Activated CD8-positive, alpha-beta memory T cell treated with anti-CD3 and anti-CD28 coated beads, Interleukin-2, amount 50 U/mL, for 1 hour (primary cell): ENCODE measurements at regions not wholly inside any gene's neighbourhood (a gene's known extent, or its start where the extent isn't known, plus 50 kb on each side); places are given as distances from the start of the nearest gene placed in this dataset.
"Not testable (repeated sequence)": the region's sequence is repeated elsewhere in the genome, so short reads cannot be mapped to it uniquely, and the experiment has no call there.

Source experiments
- DNase-seq: peaks from one replicate; pipeline ENCODE4 v3.0.0-alpha.2; 2020; ENCODE audit errors: extremely low read depth

- DNase-seq: no peak
Measured at GRCh38 chr21:25240974-25241373, 366.3 kb downstream of the MRPL39 start.

- DNase-seq: no peak
Measured at GRCh38 chr21:25234857-25235801, 372.2 kb downstream of the MRPL39 start.

- DNase-seq: no peak
Measured at GRCh38 chr21:25220954-25221353, 386.3 kb downstream of the MRPL39 start.

- DNase-seq: no peak
Measured at GRCh38 chr21:25220169-25220568, 387.1 kb downstream of the MRPL39 start.

- DNase-seq: no peak
Measured at GRCh38 chr21:25215698-25216384, 391.4 kb downstream of the MRPL39 start.

GRCh38 chr21:25214676-25215075, 392.6 kb downstream of the MRPL39 start:
- no peak for DNase-seq

- no peak for DNase-seq
Measured at GRCh38 chr21:25199944-25200343, 407.3 kb downstream of the MRPL39 start.

- no peak for DNase-seq
Measured at GRCh38 chr21:25191141-25191540, 416.1 kb downstream of the MRPL39 start.

GRCh38 chr21:25189497-25189896, 417.8 kb downstream of the MRPL39 start:
- no peak for DNase-seq

GRCh38 chr21:25188677-25189079, 418.6 kb downstream of the MRPL39 start:
- no peak for DNase-seq

GRCh38 chr21:25186273-25186672, 421.0 kb downstream of the MRPL39 start:
- DNase-seq: no peak

- no peak for DNase-seq
Measured at GRCh38 chr21:25183577-25183976, 423.7 kb downstream of the MRPL39 start.

- DNase-seq: not testable (repeated sequence)
Measured at GRCh38 chr21:25181690-25182089, 425.6 kb downstream of the MRPL39 start.

- DNase-seq: no peak
Measured at GRCh38 chr21:25179116-25179515, 428.2 kb downstream of the MRPL39 start.

GRCh38 chr21:25176637-25177412, 430.5 kb downstream of the MRPL39 start:
- DNase-seq: no peak

GRCh38 chr21:25175938-25176337, 431.3 kb downstream of the MRPL39 start:
- no peak for DNase-seq

GRCh38 chr21:25171438-25171837, 435.8 kb downstream of the MRPL39 start:
- DNase-seq: no peak

GRCh38 chr21:25170681-25171080, 436.6 kb downstream of the MRPL39 start:
- DNase-seq: no peak

- DNase-seq: no peak
Measured at GRCh38 chr21:25169370-25169769, 437.9 kb downstream of the MRPL39 start.

- not testable (repeated sequence) for DNase-seq
Measured at GRCh38 chr21:25166904-25167303, 440.4 kb downstream of the MRPL39 start.

GRCh38 chr21:25161571-25161970, 445.7 kb downstream of the MRPL39 start:
- DNase-seq: no peak

GRCh38 chr21:25155020-25155419, 452.3 kb downstream of the MRPL39 start:
- not testable (repeated sequence) for DNase-seq
